ENCODE measurements at regions not wholly inside any gene's neighbourhood (a gene's known extent, or its start where the extent isn't known, plus 50 kb on each side); places are given as distances from the start of the nearest gene placed in this dataset.
A peak's percentile ranks its signal among the peaks of the same experiment; 100 is the strongest.

GRCh38 chr7:118559207-118559606 is 334.7 kb downstream of the ANKRD7 start:
- WGBS = no CpG with 5 or more reads among the region's 1 CpG

DNA sequence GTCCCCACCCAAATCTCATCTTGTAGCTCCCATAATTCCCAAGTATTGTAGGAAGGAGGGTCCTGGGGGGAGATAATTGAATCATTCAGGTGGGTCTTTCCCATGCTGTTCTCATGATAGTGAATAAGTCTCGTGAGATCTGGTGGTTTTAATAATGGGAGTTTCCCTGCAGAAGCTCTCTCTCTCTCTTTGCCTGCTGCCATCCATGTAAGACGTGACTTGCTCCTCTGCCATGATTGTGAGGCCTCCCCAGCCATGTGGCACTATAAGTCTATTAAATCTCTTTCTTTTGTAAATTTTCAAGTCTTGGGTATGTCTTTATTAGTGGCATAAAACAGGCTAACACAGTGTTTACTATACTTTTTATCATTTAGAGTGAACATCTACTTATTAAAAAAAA is 338.8 kb downstream of the ANKRD7 start:
- no peaks in the 10 kb centered on the region for H3K4me1 ChIP-seq (ENCODE audit: control insufficient read depth, insufficient read depth, low read depth, low read length)
- peaks cover 37% of the 10 kb centered on the region for H3K9me3 ChIP-seq (ENCODE audit: control insufficient read depth, low read length)
- H2BK12ac ChIP-seq (ENCODE audit: low read length in 2 of 2) = no peak overlapping the region
- H3K4ac ChIP-seq (ENCODE audit: low read depth in 1 of 2, low read length in 2 of 2) = no peak overlapping the region
- 89% methylated on average over 1 of the region's 2 CpGs for WGBS
- H3K23ac ChIP-seq (ENCODE audit: low read length in 2 of 2) = no peak overlapping the region
- no peak overlapping the region for H2BK15ac ChIP-seq (ENCODE audit: low read depth, poor library complexity, severe bottlenecking)
- H4K91ac ChIP-seq (ENCODE audit: low read length) = no peak overlapping the region
- H4K8ac ChIP-seq (ENCODE audit: low read length) = no peak overlapping the region
- H3K27me3 ChIP-seq (ENCODE audit: control insufficient read depth in 1 of 2, insufficient read depth in 1 of 2, low read length in 2 of 2) = no peaks in the 10 kb centered on the region
- H3K36me3 ChIP-seq (ENCODE audit: control insufficient read depth in 1 of 2, insufficient read depth in 2 of 2, low read depth in 1 of 2, low read length in 2 of 2) = no peaks in the 10 kb centered on the region
- H2BK120ac ChIP-seq (ENCODE audit: low read depth, low read length) = no peak overlapping the region
- H3K4me2 ChIP-seq (ENCODE audit: low read length, poor library complexity, severe bottlenecking) = no peak overlapping the region
- no peak overlapping the region for H3K27ac ChIP-seq (ENCODE audit: low read length, poor library complexity, severe bottlenecking)
- no peak overlapping the region for H2AFZ ChIP-seq (ENCODE audit: low read depth, low read length)
- H3K9ac ChIP-seq (ENCODE audit: low read length) = no peak overlapping the region
- no peak overlapping the region for H2AK5ac ChIP-seq (ENCODE audit: low read length, severe bottlenecking)
- no peaks in the 10 kb centered on the region for H3K79me1 ChIP-seq (replicated peaks; ENCODE audit: low read length, poor library complexity, severe bottlenecking)
- no peak overlapping the region for H3K4me3 ChIP-seq (ENCODE audit: insufficient read depth in 1 of 2, low read depth in 1 of 2, low read length in 2 of 2)
- no peak overlapping the region for H3K14ac ChIP-seq (ENCODE audit: low read length in 2 of 2)
- DNase-seq = no peak
- H2BK5ac ChIP-seq (ENCODE audit: low read depth, low read length, poor library complexity, severe bottlenecking) = no peak overlapping the region
- H3K18ac ChIP-seq (ENCODE audit: low read depth in 1 of 2, low read length in 2 of 2) = no peak overlapping the region

More at GRCh38 chr7:118559207-118559606, 334.7 kb downstream of the ANKRD7 start:
- Histone ChIP-seq H3K4me1 (ENCODE audit: control insufficient read depth, insufficient read depth, low read depth, low read length) (no peaks in the 10 kb centered on the region), H3K4me2 (ENCODE audit: low read length, poor library complexity, severe bottlenecking) (no peak overlapping the region), H3K4me3 (ENCODE audit: insufficient read depth in 1 of 2, low read depth in 1 of 2, low read length in 2 of 2) (no peak overlapping the region), H3K9ac (ENCODE audit: low read length) (no peak overlapping the region), H2AK5ac (ENCODE audit: low read length, severe bottlenecking) (no peak overlapping the region), H3K9me3 (ENCODE audit: control insufficient read depth, low read length) (peaks cover 32% of the 10 kb centered on the region), H3K27me3 (ENCODE audit: control insufficient read depth in 1 of 2, insufficient read depth in 1 of 2, low read length in 2 of 2) (no peaks in the 10 kb centered on the region), H3K4ac (ENCODE audit: low read depth in 1 of 2, low read length in 2 of 2) (no peak overlapping the region), H3K36me3 (ENCODE audit: control insufficient read depth in 1 of 2, insufficient read depth in 2 of 2, low read depth in 1 of 2, low read length in 2 of 2) (no peaks in the 10 kb centered on the region), H3K18ac (ENCODE audit: low read depth in 1 of 2, low read length in 2 of 2) (no peak overlapping the region), H2BK12ac (ENCODE audit: low read length in 2 of 2) (no peak overlapping the region), H3K27ac (ENCODE audit: low read length, poor library complexity, severe bottlenecking) (no peak overlapping the region), H3K14ac (ENCODE audit: low read length in 2 of 2) (no peak overlapping the region), H4K8ac (ENCODE audit: low read length) (no peak overlapping the region), H4K91ac (ENCODE audit: low read length) (no peak overlapping the region), H2BK120ac (ENCODE audit: low read depth, low read length) (no peak overlapping the region), H2BK15ac (ENCODE audit: low read depth, poor library complexity, severe bottlenecking) (no peak overlapping the region), H2AFZ (ENCODE audit: low read depth, low read length) (no peak overlapping the region), H3K79me1 (replicated peaks; ENCODE audit: low read length, poor library complexity, severe bottlenecking) (no peaks in the 10 kb centered on the region), H3K23ac (ENCODE audit: low read length in 2 of 2) (no peak overlapping the region), H2BK5ac (ENCODE audit: low read depth, low read length, poor library complexity, severe bottlenecking) (no peak overlapping the region)
- no peak for DNase-seq

GRCh38 chr7:118572604-118573003 is 348.1 kb downstream of the ANKRD7 start:
- Histone ChIP-seq H4K8ac (ENCODE audit: low read length) (no peak overlapping the region), H3K27ac (ENCODE audit: low read length, poor library complexity, severe bottlenecking) (no peak overlapping the region), H2AK5ac (ENCODE audit: low read length, severe bottlenecking) (no peak overlapping the region), H3K4ac (ENCODE audit: low read depth in 1 of 2, low read length in 2 of 2) (no peak overlapping the region), H3K9ac (ENCODE audit: low read length) (no peak overlapping the region), H4K91ac (ENCODE audit: low read length) (no peak overlapping the region), H3K79me1 (replicated peaks; ENCODE audit: low read length, poor library complexity, severe bottlenecking) (no peaks in the 10 kb centered on the region), H2BK12ac (ENCODE audit: low read length in 2 of 2) (no peak overlapping the region), H2BK5ac (ENCODE audit: low read depth, low read length, poor library complexity, severe bottlenecking) (no peak overlapping the region), H3K23ac (ENCODE audit: low read length in 2 of 2) (no peak overlapping the region), H3K27me3 (ENCODE audit: control insufficient read depth in 1 of 2, insufficient read depth in 1 of 2, low read length in 2 of 2) (no peaks in the 10 kb centered on the region), H3K18ac (ENCODE audit: low read depth in 1 of 2, low read length in 2 of 2) (no peak overlapping the region), H2AFZ (ENCODE audit: low read depth, low read length) (no peak overlapping the region), H3K36me3 (ENCODE audit: control insufficient read depth in 1 of 2, insufficient read depth in 2 of 2, low read depth in 1 of 2, low read length in 2 of 2) (no peaks in the 10 kb centered on the region), H3K4me1 (ENCODE audit: control insufficient read depth, insufficient read depth, low read depth, low read length) (no peaks in the 10 kb centered on the region), H3K14ac (ENCODE audit: low read length in 2 of 2) (no peak overlapping the region), H2BK120ac (ENCODE audit: low read depth, low read length) (no peak overlapping the region), H3K4me2 (ENCODE audit: low read length, poor library complexity, severe bottlenecking) (no peak overlapping the region), H3K9me3 (ENCODE audit: control insufficient read depth, low read length) (peaks cover 2% of the 10 kb centered on the region), H3K4me3 (ENCODE audit: insufficient read depth in 1 of 2, low read depth in 1 of 2, low read length in 2 of 2) (no peak overlapping the region), H2BK15ac (ENCODE audit: low read depth, poor library complexity, severe bottlenecking) (no peak overlapping the region)
- WGBS = no CpG with 5 or more reads among the region's 1 CpG
- DNase-seq = no peak

DNA sequence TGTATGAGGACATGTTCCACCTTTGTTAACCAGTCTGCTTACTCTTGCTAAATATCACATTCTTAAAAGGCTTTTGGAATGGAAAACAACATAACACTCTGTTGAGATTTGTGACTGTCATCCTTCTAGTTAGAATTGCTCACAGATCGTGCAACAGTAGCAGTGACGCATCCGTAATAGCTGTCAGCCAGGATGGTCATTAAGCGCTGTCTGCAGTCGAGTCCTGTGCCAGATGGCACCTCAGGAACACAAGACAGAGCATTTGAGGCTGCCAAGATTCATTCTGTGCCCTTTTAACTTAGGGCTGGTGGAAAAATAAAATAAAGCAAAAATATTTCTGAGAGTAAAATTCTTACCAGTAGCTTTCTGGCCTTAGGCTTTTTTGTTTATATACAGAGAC is 348.6 kb downstream of the ANKRD7 start:
- Histone ChIP-seq H3K4me3 (ENCODE audit: insufficient read depth in 1 of 2, low read depth in 1 of 2, low read length in 2 of 2) (no peak overlapping the region), H2AK5ac (ENCODE audit: low read length, severe bottlenecking) (no peak overlapping the region), H3K18ac (ENCODE audit: low read depth in 1 of 2, low read length in 2 of 2) (no peak overlapping the region), H3K23ac (ENCODE audit: low read length in 2 of 2) (no peak overlapping the region), H3K79me1 (replicated peaks; ENCODE audit: low read length, poor library complexity, severe bottlenecking) (no peaks in the 10 kb centered on the region), H3K4me1 (ENCODE audit: control insufficient read depth, insufficient read depth, low read depth, low read length) (no peaks in the 10 kb centered on the region), H3K27ac (ENCODE audit: low read length, poor library complexity, severe bottlenecking) (no peak overlapping the region), H3K36me3 (ENCODE audit: control insufficient read depth in 1 of 2, insufficient read depth in 2 of 2, low read depth in 1 of 2, low read length in 2 of 2) (no peaks in the 10 kb centered on the region), H2BK15ac (ENCODE audit: low read depth, poor library complexity, severe bottlenecking) (no peak overlapping the region), H2BK120ac (ENCODE audit: low read depth, low read length) (no peak overlapping the region), H3K4me2 (ENCODE audit: low read length, poor library complexity, severe bottlenecking) (no peak overlapping the region), H4K91ac (ENCODE audit: low read length) (no peak overlapping the region), H2AFZ (ENCODE audit: low read depth, low read length) (no peak overlapping the region), H3K9ac (ENCODE audit: low read length) (no peak overlapping the region), H3K9me3 (ENCODE audit: control insufficient read depth, low read length) (no peaks in the 10 kb centered on the region), H3K14ac (ENCODE audit: low read length in 2 of 2) (no peak overlapping the region), H3K4ac (ENCODE audit: low read depth in 1 of 2, low read length in 2 of 2) (no peak overlapping the region), H4K8ac (ENCODE audit: low read length) (no peak overlapping the region), H2BK5ac (ENCODE audit: low read depth, low read length, poor library complexity, severe bottlenecking) (no peak overlapping the region), H3K27me3 (ENCODE audit: control insufficient read depth in 1 of 2, insufficient read depth in 1 of 2, low read length in 2 of 2) (no peaks in the 10 kb centered on the region), H2BK12ac (ENCODE audit: low read length in 2 of 2) (no peak overlapping the region)
- peak; percentile 16 for DNase-seq
- 82% methylated on average over 5 of the region's 5 CpGs for WGBS

Measured in mesenchymal stem cell (in vitro differentiated cells and primary cell).